Liver (tissue), 8 donors: ENCODE measurements at regions not wholly inside any gene's neighbourhood (a gene's known extent, or its start where the extent isn't known, plus 50 kb on each side); places are given as distances from the start of the nearest gene placed in this dataset.

Experiments
- DNase-seq: peaks from one replicate; pipeline ENCODE4 v3.0.0-alpha.2; 2017; ENCODE audit warnings: low spot score
- H3K27ac ChIP-seq, 2 donors: one replicate each; pipeline ENCODE4 v1.7.0; 2013; ENCODE audit warnings: inconsistent platforms in 2 of 2, low read length in 2 of 2, control low read depth in 1 of 2, low read depth in 1 of 2, mild to moderate bottlenecking in 1 of 2
- H3K27me3 ChIP-seq, 4 donors: one replicate each; pipeline versions ENCODE4 v1.6.1 to v1.7.0; 2013; ENCODE audit warnings: low read length in 3 of 4, inconsistent platforms in 1 of 4, mild to moderate bottlenecking in 1 of 4, moderate library complexity in 1 of 4; ENCODE audit not compliant: control insufficient read depth in 4 of 4, insufficient read depth in 4 of 4
- H3K36me3 ChIP-seq, 4 donors: one replicate each; pipeline versions ENCODE4 v1.6.1 to v1.7.0; 2013; ENCODE audit warnings: low read length in 3 of 4, mild to moderate bottlenecking in 3 of 4, low read depth in 1 of 4, moderate library complexity in 1 of 4; ENCODE audit not compliant: control insufficient read depth in 4 of 4, insufficient read depth in 3 of 4
- H3K4me1 ChIP-seq, 4 donors: one replicate each; pipeline versions ENCODE4 v1.6.1 to v1.7.0; 2013; ENCODE audit warnings: low read length in 3 of 4, mild to moderate bottlenecking in 3 of 4, moderate library complexity in 1 of 4; ENCODE audit not compliant: control insufficient read depth in 4 of 4, insufficient read depth in 4 of 4
- H3K4me3 ChIP-seq, 3 donors: one replicate each; pipeline versions ENCODE4 v1.6.1 to v1.7.0; 2013; ENCODE audit warnings: low read length in 3 of 3, control low read depth in 1 of 3, low read depth in 1 of 3, mild to moderate bottlenecking in 1 of 3
- H3K9ac ChIP-seq, 2 donors: one replicate each; pipeline ENCODE4 v1.7.0; 2013; ENCODE audit warnings: low read length in 2 of 2, mild to moderate bottlenecking in 2 of 2, moderate library complexity in 2 of 2, control low read depth in 1 of 2, low read depth in 1 of 2
- H3K9me3 ChIP-seq, 4 donors: one replicate each; pipeline versions ENCODE4 v1.6.1 to v1.7.0; 2013; ENCODE audit warnings: low read length in 3 of 4; ENCODE audit not compliant: control insufficient read depth in 4 of 4
- CTCF ChIP-seq: fragments of 150-350 bp; IDR thresholded peaks from 2 replicates; pipeline ENCODE4 v1.5.1; 2017; ENCODE audit warnings: improper control_type of control experiment, low read depth, low read length; ENCODE audit not compliant: missing input control
- FOXA2 ChIP-seq: IDR thresholded peaks from 2 replicates; pipeline ENCODE4 v1.6.1; 2016; ENCODE audit warnings: antibody characterized with exemption
- JUND ChIP-seq, 2 donors: IDR thresholded peaks; 2 replicates each; pipeline ENCODE4 v1.6.1; 2016; ENCODE audit warnings: antibody characterized with exemption in 2 of 2
- RXRA ChIP-seq, 2 donors: IDR thresholded peaks; 2 replicates each; pipeline ENCODE4 v1.6.1; 2017 to 2018; ENCODE audit warnings: antibody characterized with exemption in 2 of 2, mild to moderate bottlenecking in 1 of 2
- WGBS: extraction: QIAGEN DNeasy Blood & Tissue Kit; methylation state at CpG from one replicate; pipeline ENCODE4 v1.1.7; 2013; 5-methylcytosine and 5-hydroxymethylcytosine counted together
- TF ChIP-seq, protein P1 (sequence below): IDR thresholded peaks from 2 replicates; pipeline ENCODE4 v1.6.1; 2016; ENCODE audit warnings: antibody characterized with exemption, mild to moderate bottlenecking
- TF ChIP-seq, protein P2 (sequence below): IDR thresholded peaks from 2 replicates; pipeline ENCODE4 v1.6.1; 2016; ENCODE audit warnings: antibody characterized with exemption
- donor health status: healthy.
- donor health status: healthy.
- donor health status: healthy.
- donor health status: healthy.
- donor health status: healthy.

DNA sequence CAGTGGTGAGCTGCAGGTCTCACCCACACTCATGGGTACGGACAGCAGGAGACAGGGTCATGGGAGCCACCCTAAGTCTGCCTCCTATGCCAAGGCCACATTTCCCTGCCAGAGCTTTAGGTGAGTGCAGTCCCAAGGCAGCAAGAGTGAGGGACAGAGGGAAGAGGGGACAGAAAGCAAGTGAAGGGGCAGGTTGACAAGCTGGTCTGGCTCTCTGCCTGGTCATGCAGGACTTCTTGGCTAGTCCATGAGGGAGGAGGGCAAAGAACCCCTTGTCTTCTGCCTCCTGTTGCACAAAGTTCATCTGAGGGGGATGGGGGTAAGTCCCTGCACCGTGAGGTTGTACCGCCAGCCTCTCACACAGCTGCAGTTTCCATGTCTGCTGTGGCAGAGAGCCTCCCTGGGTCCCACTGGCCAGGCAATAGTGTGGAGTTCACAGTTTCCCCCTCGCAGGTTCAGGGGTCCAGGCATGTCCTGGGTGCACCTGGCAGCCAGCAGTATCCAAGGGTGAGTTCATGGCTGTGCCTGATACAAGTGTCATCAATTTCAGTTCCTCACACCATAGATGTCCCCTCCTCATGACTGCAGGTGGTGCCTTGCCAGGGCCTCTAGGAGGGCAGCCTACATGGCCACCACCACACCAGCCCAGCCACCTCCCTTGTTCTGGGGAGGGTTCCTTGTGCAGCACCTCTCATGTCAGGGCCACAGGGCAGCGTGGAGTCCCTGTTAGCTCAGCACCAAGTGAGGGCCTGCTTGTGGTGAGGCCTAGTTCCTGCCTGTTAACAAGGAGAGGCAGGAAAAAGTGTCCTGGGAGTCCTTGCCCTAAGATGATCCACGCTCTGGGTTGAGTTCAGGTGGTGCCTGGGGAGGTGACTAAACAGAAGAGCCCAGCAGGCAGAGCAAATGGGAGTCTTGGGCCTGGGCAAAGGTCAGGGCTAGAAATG is 72.5 kb downstream of the ADRA2C start:
- TF ChIP-seq, protein P1, sequence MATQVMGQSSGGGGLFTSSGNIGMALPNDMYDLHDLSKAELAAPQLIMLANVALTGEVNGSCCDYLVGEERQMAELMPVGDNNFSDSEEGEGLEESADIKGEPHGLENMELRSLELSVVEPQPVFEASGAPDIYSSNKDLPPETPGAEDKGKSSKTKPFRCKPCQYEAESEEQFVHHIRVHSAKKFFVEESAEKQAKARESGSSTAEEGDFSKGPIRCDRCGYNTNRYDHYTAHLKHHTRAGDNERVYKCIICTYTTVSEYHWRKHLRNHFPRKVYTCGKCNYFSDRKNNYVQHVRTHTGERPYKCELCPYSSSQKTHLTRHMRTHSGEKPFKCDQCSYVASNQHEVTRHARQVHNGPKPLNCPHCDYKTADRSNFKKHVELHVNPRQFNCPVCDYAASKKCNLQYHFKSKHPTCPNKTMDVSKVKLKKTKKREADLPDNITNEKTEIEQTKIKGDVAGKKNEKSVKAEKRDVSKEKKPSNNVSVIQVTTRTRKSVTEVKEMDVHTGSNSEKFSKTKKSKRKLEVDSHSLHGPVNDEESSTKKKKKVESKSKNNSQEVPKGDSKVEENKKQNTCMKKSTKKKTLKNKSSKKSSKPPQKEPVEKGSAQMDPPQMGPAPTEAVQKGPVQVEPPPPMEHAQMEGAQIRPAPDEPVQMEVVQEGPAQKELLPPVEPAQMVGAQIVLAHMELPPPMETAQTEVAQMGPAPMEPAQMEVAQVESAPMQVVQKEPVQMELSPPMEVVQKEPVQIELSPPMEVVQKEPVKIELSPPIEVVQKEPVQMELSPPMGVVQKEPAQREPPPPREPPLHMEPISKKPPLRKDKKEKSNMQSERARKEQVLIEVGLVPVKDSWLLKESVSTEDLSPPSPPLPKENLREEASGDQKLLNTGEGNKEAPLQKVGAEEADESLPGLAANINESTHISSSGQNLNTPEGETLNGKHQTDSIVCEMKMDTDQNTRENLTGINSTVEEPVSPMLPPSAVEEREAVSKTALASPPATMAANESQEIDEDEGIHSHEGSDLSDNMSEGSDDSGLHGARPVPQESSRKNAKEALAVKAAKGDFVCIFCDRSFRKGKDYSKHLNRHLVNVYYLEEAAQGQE, result no peak
- no peak for TF ChIP-seq RXRA (IDR thresholded peaks at IDR 0.05)

GRCh38 chr4:3845094-3845743 is 79.0 kb downstream of the ADRA2C start:
- TF ChIP-seq FOXA2, result no peak
- TF ChIP-seq CTCF, result no peak
- TF ChIP-seq, protein P2, sequence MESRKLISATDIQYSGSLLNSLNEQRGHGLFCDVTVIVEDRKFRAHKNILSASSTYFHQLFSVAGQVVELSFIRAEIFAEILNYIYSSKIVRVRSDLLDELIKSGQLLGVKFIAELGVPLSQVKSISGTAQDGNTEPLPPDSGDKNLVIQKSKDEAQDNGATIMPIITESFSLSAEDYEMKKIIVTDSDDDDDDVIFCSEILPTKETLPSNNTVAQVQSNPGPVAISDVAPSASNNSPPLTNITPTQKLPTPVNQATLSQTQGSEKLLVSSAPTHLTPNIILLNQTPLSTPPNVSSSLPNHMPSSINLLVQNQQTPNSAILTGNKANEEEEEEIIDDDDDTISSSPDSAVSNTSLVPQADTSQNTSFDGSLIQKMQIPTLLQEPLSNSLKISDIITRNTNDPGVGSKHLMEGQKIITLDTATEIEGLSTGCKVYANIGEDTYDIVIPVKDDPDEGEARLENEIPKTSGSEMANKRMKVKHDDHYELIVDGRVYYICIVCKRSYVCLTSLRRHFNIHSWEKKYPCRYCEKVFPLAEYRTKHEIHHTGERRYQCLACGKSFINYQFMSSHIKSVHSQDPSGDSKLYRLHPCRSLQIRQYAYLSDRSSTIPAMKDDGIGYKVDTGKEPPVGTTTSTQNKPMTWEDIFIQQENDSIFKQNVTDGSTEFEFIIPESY, result no peak
- TF ChIP-seq RXRA (IDR thresholded peaks at IDR 0.05), result no peak
- no peak for TF ChIP-seq JUND (IDR thresholded peaks at IDR 0.05)
- Histone ChIP-seq H3K27me3 (no peaks in the 10 kb centered on the region), H3K4me1 (no peaks in the 10 kb centered on the region), H3K4me3 (no peak overlapping the region), H3K36me3 (no peaks in the 10 kb centered on the region), H3K27ac (no peak overlapping the region), H3K9me3 (peaks cover 0 to 2% (median 1%) of the 10 kb centered on the region in 4 donors), H3K9ac (no peak overlapping the region)
- WGBS, result 54% methylated on average over 8 of the region's 8 CpGs
- DNase-seq, result no peak

More for the DNA sequence above, 72.5 kb downstream of the ADRA2C start:
- Histone ChIP-seq H3K36me3 (no peaks in the 10 kb centered on the region), H3K27ac (no peak overlapping the region), H3K9ac (no peak overlapping the region), H3K27me3 (no peaks in the 10 kb centered on the region), H3K4me3 (no peak overlapping the region), H3K4me1 (no peaks in the 10 kb centered on the region), H3K9me3 (no peaks in the 10 kb centered on the region)
- DNase-seq, result no peak
- 87% methylated on average over 6 of the region's 6 CpGs for WGBS
